ENCODE measurements at regions not wholly inside any gene's neighbourhood (a gene's known extent, or its start where the extent isn't known, plus 50 kb on each side); places are given as distances from the start of the nearest gene placed in this dataset.
"Not testable (repeated sequence)": the region's sequence is repeated elsewhere in the genome, so short reads cannot be mapped to it uniquely, and the experiment has no call there.

- no peak for DNase-seq (ENCODE audit: low read depth in 2 of 2)
These were observed 209.8 kb upstream of the NR3C2 start for GRCh38 chr4:148651991-148652390.

- no peak for DNase-seq (ENCODE audit: low read depth in 2 of 2)
These were observed 207.6 kb upstream of the NR3C2 start for GRCh38 chr4:148649652-148650331.

GRCh38 chr4:148643851-148644250 is 201.6 kb upstream of the NR3C2 start:
- DNase-seq (ENCODE audit: low read depth in 2 of 2) = no peak

- DNase-seq (ENCODE audit: low read depth in 2 of 2) = no peak
These were observed 200.7 kb upstream of the NR3C2 start for GRCh38 chr4:148642907-148643306.

GRCh38 chr4:148638079-148638478 is 195.9 kb upstream of the NR3C2 start:
- DNase-seq (ENCODE audit: low read depth in 2 of 2) = not testable (repeated sequence)

- DNase-seq (ENCODE audit: low read depth in 2 of 2) = not testable (repeated sequence)
These were observed 195.2 kb upstream of the NR3C2 start for GRCh38 chr4:148637453-148637852.

- no peak for DNase-seq (ENCODE audit: low read depth in 2 of 2)
These were observed 192.3 kb upstream of the NR3C2 start for GRCh38 chr4:148634476-148634875.

GRCh38 chr4:148633720-148634119 is 191.5 kb upstream of the NR3C2 start:
- no peak for DNase-seq (ENCODE audit: low read depth in 2 of 2)

- no peak for DNase-seq (ENCODE audit: low read depth in 2 of 2)
These were observed 190.3 kb upstream of the NR3C2 start for GRCh38 chr4:148632476-148632875.

- DNase-seq (ENCODE audit: low read depth in 2 of 2) = no peak
These were observed 187.8 kb upstream of the NR3C2 start for GRCh38 chr4:148630051-148630450.

GRCh38 chr4:148618856-148619255 is 176.6 kb upstream of the NR3C2 start:
- DNase-seq (ENCODE audit: low read depth in 2 of 2) = no peak

GRCh38 chr4:148608968-148609367 is 166.8 kb upstream of the NR3C2 start:
- no peak for DNase-seq (ENCODE audit: low read depth in 2 of 2)

- DNase-seq (ENCODE audit: low read depth in 2 of 2) = not testable (repeated sequence)
These were observed 156.4 kb upstream of the NR3C2 start for GRCh38 chr4:148598418-148599207.

- DNase-seq (ENCODE audit: low read depth in 2 of 2) = no peak
These were observed 147.0 kb upstream of the NR3C2 start for GRCh38 chr4:148589182-148589581.

GRCh38 chr4:148575577-148575976 is 133.4 kb upstream of the NR3C2 start:
- no peak for DNase-seq (ENCODE audit: low read depth in 2 of 2)

- no peak for DNase-seq (ENCODE audit: low read depth in 2 of 2)
These were observed 132.7 kb upstream of the NR3C2 start for GRCh38 chr4:148574911-148575310.

- no peak for DNase-seq (ENCODE audit: low read depth in 2 of 2)
These were observed 132.3 kb upstream of the NR3C2 start for GRCh38 chr4:148574502-148574901.

GRCh38 chr4:148574066-148574465 is 131.9 kb upstream of the NR3C2 start:
- DNase-seq (ENCODE audit: low read depth in 2 of 2) = no peak

- no peak for DNase-seq (ENCODE audit: low read depth in 2 of 2)
These were observed 131.1 kb upstream of the NR3C2 start for GRCh38 chr4:148573296-148573695.

GRCh38 chr4:148565801-148566200 is 123.6 kb upstream of the NR3C2 start:
- no peak for DNase-seq (ENCODE audit: low read depth in 2 of 2)

GRCh38 chr4:148563684-148564083 is 121.5 kb upstream of the NR3C2 start:
- no peak for DNase-seq (ENCODE audit: low read depth in 2 of 2)

GRCh38 chr4:148561467-148561866 is 119.3 kb upstream of the NR3C2 start:
- DNase-seq (ENCODE audit: low read depth in 2 of 2) = no peak

GRCh38 chr4:148557793-148558192 is 115.6 kb upstream of the NR3C2 start:
- DNase-seq (ENCODE audit: low read depth in 2 of 2) = no peak

Measured in stimulated activated CD8-positive, alpha-beta memory T cell treated with anti-CD3 and anti-CD28 coated beads, Interleukin-2, amount 100 ng/mL, for 48 hours (primary cell).